ENCODE measurements at regions not wholly inside any gene's neighbourhood (a gene's known extent, or its start where the extent isn't known, plus 50 kb on each side); places are given as distances from the start of the nearest gene placed in this dataset.
"Not testable (repeated sequence)": the region's sequence is repeated elsewhere in the genome, so short reads cannot be mapped to it uniquely, and the experiment has no call there.

GRCh38 chr16:26491962-26492361, 574.8 kb upstream of the C16orf82 start:
- Mint-ChIP-seq H3K4me1 (no peaks in the 10 kb centered on the region), H3K27me3 (peaks cover 51% of the 10 kb centered on the region), H3K36me3 (ENCODE audit: insufficient read depth) (no peaks in the 10 kb centered on the region), H3K4me3 (no peak overlapping the region), H3K9me3 (no peaks in the 10 kb centered on the region), H3K27ac (ENCODE audit: low read depth) (no peak overlapping the region)
- ATAC-seq (replicated peaks; ENCODE audit: extremely low read depth, poor library complexity, severe bottlenecking), result no peak
- no peak for DNase-seq (ENCODE audit: low spot score in 2 of 2)

DNA sequence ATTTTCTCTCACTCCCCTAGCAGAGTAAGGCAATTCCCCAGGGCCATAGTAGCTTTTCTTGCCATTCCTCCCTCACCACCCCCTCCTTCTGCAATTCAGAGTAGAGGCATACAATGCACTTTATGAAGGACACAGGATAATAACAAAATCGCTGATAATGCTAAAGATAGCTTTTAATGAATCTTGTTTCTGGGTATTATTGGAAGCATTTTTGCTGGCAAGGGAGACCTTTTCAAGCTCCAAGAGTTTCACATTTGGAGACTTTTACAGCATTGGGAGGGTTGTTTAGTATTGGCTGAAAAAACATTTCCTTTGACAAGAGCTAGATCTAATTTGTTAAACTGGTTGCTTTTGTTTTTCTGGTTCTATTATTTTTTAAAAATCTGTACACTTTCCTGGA, 573.0 kb upstream of the C16orf82 start:
- no peak for ATAC-seq (replicated peaks; ENCODE audit: extremely low read depth, poor library complexity, severe bottlenecking)
- H3K27me3 Mint-ChIP-seq, result peaks cover 41% of the 10 kb centered on the region
- DNase-seq (ENCODE audit: low spot score in 2 of 2), result no peak
- no peak overlapping the region for H3K4me3 Mint-ChIP-seq
- no peaks in the 10 kb centered on the region for H3K4me1 Mint-ChIP-seq
- no peaks in the 10 kb centered on the region for H3K36me3 Mint-ChIP-seq (ENCODE audit: insufficient read depth)
- no peak overlapping the region for H3K27ac Mint-ChIP-seq (ENCODE audit: low read depth)
- no peaks in the 10 kb centered on the region for H3K9me3 Mint-ChIP-seq

GRCh38 chr16:26497896-26498295, 568.8 kb upstream of the C16orf82 start:
- H3K36me3 Mint-ChIP-seq (ENCODE audit: insufficient read depth), result no peaks in the 10 kb centered on the region
- ATAC-seq (replicated peaks; ENCODE audit: extremely low read depth, poor library complexity, severe bottlenecking) (no peak), DNase-seq (ENCODE audit: low spot score in 2 of 2) (no peak)
- H3K27ac Mint-ChIP-seq (ENCODE audit: low read depth), result no peak overlapping the region
- H3K4me1 Mint-ChIP-seq, result no peaks in the 10 kb centered on the region
- H3K9me3 Mint-ChIP-seq, result no peaks in the 10 kb centered on the region
- no peak overlapping the region for H3K4me3 Mint-ChIP-seq
- peaks cover 20% of the 10 kb centered on the region for H3K27me3 Mint-ChIP-seq

DNA sequence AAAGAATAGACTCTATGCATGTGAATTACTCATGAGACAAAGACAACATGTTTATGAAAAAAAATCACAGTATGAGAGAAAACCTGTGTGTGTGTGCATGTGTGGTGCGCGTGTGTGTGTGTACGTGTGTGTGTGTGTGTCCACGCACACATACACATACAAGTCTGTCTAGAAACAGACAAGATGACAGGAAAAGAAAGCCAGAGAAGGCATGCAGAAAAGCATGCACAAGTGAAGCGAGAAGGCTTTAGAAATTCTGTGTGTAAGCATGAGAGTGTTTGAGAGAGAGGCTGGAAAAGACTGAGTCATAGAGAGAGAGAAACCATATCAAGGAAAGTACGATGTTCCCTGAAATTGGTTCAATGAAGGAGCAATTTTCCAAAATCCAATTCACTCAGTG, 566.4 kb upstream of the C16orf82 start:
- no peaks in the 10 kb centered on the region for H3K36me3 Mint-ChIP-seq (ENCODE audit: insufficient read depth)
- no peaks in the 10 kb centered on the region for H3K9me3 Mint-ChIP-seq
- no peak overlapping the region for H3K4me3 Mint-ChIP-seq
- H3K27ac Mint-ChIP-seq (ENCODE audit: low read depth), result no peak overlapping the region
- no peaks in the 10 kb centered on the region for H3K27me3 Mint-ChIP-seq
- H3K4me1 Mint-ChIP-seq, result no peaks in the 10 kb centered on the region
- ATAC-seq (replicated peaks; ENCODE audit: extremely low read depth, poor library complexity, severe bottlenecking), result no peak
- DNase-seq (ENCODE audit: low spot score in 2 of 2), result no peak

DNA sequence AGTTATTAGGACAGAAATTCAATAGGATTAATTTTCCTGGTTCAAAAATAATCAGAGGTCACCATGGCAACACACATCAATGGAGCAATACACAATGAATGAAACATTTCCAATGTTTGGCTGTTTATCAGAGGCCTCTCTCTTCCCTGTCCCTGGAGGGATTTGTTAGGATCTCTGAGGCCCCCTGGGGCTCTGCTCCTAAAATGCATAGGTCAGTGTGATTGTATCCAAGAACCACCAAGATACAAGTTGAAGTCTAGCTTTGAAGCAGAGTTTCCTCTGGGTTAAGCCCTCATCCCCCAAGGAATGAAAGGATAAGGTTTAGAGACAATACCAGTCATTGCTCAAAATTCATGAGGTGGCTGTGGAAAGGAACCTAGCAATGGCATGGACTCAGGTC, 561.2 kb upstream of the C16orf82 start:
- no peaks in the 10 kb centered on the region for H3K4me1 Mint-ChIP-seq
- ATAC-seq (replicated peaks; ENCODE audit: extremely low read depth, poor library complexity, severe bottlenecking), result no peak
- no peak overlapping the region for H3K27ac Mint-ChIP-seq (ENCODE audit: low read depth)

DNA sequence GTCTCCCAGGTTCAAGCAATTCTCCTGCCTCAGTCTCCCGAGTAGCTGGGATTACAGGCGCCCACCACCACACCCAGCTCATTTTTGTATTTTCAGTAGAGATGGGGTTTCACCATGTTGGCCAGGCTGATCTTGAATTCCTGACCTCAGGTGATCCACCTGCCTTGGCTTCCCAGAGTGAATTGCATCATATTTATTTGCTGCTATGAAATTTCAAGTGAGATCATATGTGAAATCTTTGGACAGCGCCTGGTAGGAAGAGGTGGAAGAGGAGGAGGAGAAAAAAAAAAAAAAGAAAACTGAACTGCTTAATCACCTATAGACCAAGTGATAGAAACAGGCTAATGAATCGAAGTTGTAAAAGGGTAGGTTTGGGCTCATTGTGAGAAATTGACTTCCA, 557.8 kb upstream of the C16orf82 start:
- not testable (repeated sequence) for DNase-seq (ENCODE audit: low spot score in 2 of 2); H3K4me1 Mint-ChIP-seq; H3K4me3 Mint-ChIP-seq; H3K9me3 Mint-ChIP-seq; H3K27ac Mint-ChIP-seq (ENCODE audit: low read depth); H3K36me3 Mint-ChIP-seq (ENCODE audit: insufficient read depth); ATAC-seq (replicated peaks; ENCODE audit: extremely low read depth, poor library complexity, severe bottlenecking); H3K27me3 Mint-ChIP-seq

More for the DNA sequence above, 561.2 kb upstream of the C16orf82 start:
- Mint-ChIP-seq H3K36me3 (ENCODE audit: insufficient read depth) (peaks cover 2% of the 10 kb centered on the region), H3K27me3 (no peaks in the 10 kb centered on the region), H3K4me3 (no peak overlapping the region), H3K9me3 (no peaks in the 10 kb centered on the region)
- no peak for DNase-seq (ENCODE audit: low spot score in 2 of 2)

GRCh38 chr16:26510924-26511323, 555.8 kb upstream of the C16orf82 start:
- no peaks in the 10 kb centered on the region for H3K4me1 Mint-ChIP-seq
- DNase-seq (ENCODE audit: low spot score in 2 of 2) (no peak), ATAC-seq (replicated peaks; ENCODE audit: extremely low read depth, poor library complexity, severe bottlenecking) (no peak)
- H3K27ac Mint-ChIP-seq (ENCODE audit: low read depth), result no peak overlapping the region
- no peak overlapping the region for H3K4me3 Mint-ChIP-seq
- H3K9me3 Mint-ChIP-seq, result no peaks in the 10 kb centered on the region
- H3K27me3 Mint-ChIP-seq, result peaks cover 16% of the 10 kb centered on the region
- H3K36me3 Mint-ChIP-seq (ENCODE audit: insufficient read depth), result peaks cover 2% of the 10 kb centered on the region

GRCh38 chr16:26511463-26511862, 555.3 kb upstream of the C16orf82 start:
- H3K4me3 Mint-ChIP-seq, result no peak overlapping the region
- ATAC-seq (replicated peaks; ENCODE audit: extremely low read depth, poor library complexity, severe bottlenecking), result no peak
- H3K27me3 Mint-ChIP-seq, result peaks cover 21% of the 10 kb centered on the region
- DNase-seq (ENCODE audit: low spot score in 2 of 2), result no peak
- H3K36me3 Mint-ChIP-seq (ENCODE audit: insufficient read depth), result peaks cover 2% of the 10 kb centered on the region
- no peaks in the 10 kb centered on the region for H3K9me3 Mint-ChIP-seq
- H3K27ac Mint-ChIP-seq (ENCODE audit: low read depth), result no peak overlapping the region
- H3K4me1 Mint-ChIP-seq, result no peaks in the 10 kb centered on the region

DNA sequence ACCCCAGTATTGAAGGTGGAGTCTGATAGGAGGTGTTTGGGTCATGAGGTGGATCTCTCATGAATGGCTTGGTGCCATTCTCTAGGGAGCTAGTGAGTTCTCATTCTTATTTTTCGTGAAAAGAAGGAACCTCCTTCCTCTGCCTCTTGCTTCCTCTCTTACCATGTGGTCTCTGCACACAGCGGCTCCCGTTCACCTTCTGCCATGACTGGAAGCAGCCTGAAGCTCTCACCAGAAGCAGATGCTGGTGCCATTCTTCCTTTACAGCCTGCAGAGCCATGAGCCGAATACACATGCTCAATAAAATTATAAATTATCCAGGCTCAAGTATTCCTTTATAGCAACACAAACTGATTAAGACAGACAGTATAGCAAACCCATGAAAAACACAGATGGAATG, 545.1 kb upstream of the C16orf82 start:
- ATAC-seq (replicated peaks; ENCODE audit: extremely low read depth, poor library complexity, severe bottlenecking) (no peak), DNase-seq (ENCODE audit: low spot score in 2 of 2) (no peak)
- H3K9me3 Mint-ChIP-seq, result no peaks in the 10 kb centered on the region
- no peak overlapping the region for H3K4me3 Mint-ChIP-seq
- H3K27ac Mint-ChIP-seq (ENCODE audit: low read depth), result no peak overlapping the region
- peaks cover under 1% of the 10 kb centered on the region for H3K27me3 Mint-ChIP-seq
- no peaks in the 10 kb centered on the region for H3K4me1 Mint-ChIP-seq
- no peaks in the 10 kb centered on the region for H3K36me3 Mint-ChIP-seq (ENCODE audit: insufficient read depth)

DNA sequence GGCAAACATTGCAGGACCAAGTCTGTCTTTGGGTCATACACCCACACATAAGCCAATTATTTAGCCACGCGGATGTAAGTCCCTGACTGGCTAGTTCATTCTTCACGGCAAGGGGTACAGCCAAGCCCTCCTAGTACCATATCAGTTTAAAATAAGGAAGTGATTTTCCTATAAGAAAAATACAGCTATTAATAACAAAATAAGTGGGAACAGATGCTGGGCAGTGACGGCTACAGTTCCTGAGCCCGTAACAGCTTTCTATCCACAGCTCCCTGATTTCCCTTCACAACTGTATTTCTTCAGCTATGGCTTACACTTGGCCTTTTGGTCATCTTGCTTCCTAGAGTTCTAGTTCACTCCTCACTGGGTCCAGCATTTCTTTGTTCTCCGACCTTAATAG, 542.4 kb upstream of the C16orf82 start:
- Mint-ChIP-seq H3K36me3 (ENCODE audit: insufficient read depth) (no peaks in the 10 kb centered on the region), H3K4me3 (no peak overlapping the region), H3K27me3 (peaks cover 9% of the 10 kb centered on the region), H3K27ac (ENCODE audit: low read depth) (no peak overlapping the region), H3K9me3 (peaks cover 5% of the 10 kb centered on the region), H3K4me1 (no peaks in the 10 kb centered on the region)
- DNase-seq (ENCODE audit: low spot score in 2 of 2) (no peak), ATAC-seq (replicated peaks; ENCODE audit: extremely low read depth, poor library complexity, severe bottlenecking) (no peak)

- no peak for ATAC-seq (replicated peaks; ENCODE audit: extremely low read depth, poor library complexity, severe bottlenecking)
- Mint-ChIP-seq H3K4me1 (no peaks in the 10 kb centered on the region), H3K27ac (ENCODE audit: low read depth) (no peak overlapping the region), H3K4me3 (no peak overlapping the region), H3K9me3 (peaks cover 5% of the 10 kb centered on the region), H3K36me3 (ENCODE audit: insufficient read depth) (no peaks in the 10 kb centered on the region), H3K27me3 (peaks cover 9% of the 10 kb centered on the region)
- DNase-seq (ENCODE audit: low spot score in 2 of 2), result no peak
Observed at GRCh38 chr16:26524846-26525245, 541.9 kb upstream of the C16orf82 start.

- Mint-ChIP-seq H3K27me3 (peaks cover 9% of the 10 kb centered on the region), H3K36me3 (ENCODE audit: insufficient read depth) (no peaks in the 10 kb centered on the region), H3K9me3 (peaks cover 5% of the 10 kb centered on the region), H3K27ac (ENCODE audit: low read depth) (no peak overlapping the region), H3K4me1 (no peaks in the 10 kb centered on the region), H3K4me3 (no peak overlapping the region)
- no peak for ATAC-seq (replicated peaks; ENCODE audit: extremely low read depth, poor library complexity, severe bottlenecking)
- no peak for DNase-seq (ENCODE audit: low spot score in 2 of 2)
Observed at GRCh38 chr16:26525856-26526255, 540.9 kb upstream of the C16orf82 start.

DNA sequence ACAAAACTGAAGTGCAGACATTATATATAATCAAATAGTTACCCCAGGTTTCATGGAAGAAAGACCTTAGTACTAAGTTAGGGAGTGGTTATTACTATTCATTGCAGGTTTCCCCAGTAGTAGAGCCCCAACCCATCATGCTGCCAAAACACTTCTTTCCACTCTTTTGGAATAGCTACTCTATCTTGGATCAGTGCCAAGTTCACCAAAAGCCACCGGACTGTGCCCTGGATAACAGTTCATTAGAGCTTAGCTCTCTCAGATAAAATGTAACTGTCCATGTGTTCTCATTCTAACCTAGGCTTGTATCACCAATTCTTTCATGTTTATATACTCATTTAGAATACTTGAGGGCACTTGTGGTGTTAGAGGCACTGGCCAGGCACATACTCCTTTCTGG, 540.1 kb upstream of the C16orf82 start:
- Mint-ChIP-seq H3K9me3 (peaks cover 5% of the 10 kb centered on the region), H3K27ac (ENCODE audit: low read depth) (no peak overlapping the region), H3K4me3 (no peak overlapping the region), H3K4me1 (no peaks in the 10 kb centered on the region), H3K36me3 (ENCODE audit: insufficient read depth) (no peaks in the 10 kb centered on the region), H3K27me3 (peaks cover 9% of the 10 kb centered on the region)
- DNase-seq (ENCODE audit: low spot score in 2 of 2), result no peak
- no peak for ATAC-seq (replicated peaks; ENCODE audit: extremely low read depth, poor library complexity, severe bottlenecking)

Measured in central memory CD8-positive, alpha-beta T cell (primary cell).